H9 (cell line): ENCODE measurements at regions not wholly inside any gene's neighbourhood (a gene's known extent, or its start where the extent isn't known, plus 50 kb on each side); places are given as distances from the start of the nearest gene placed in this dataset.

Source experiments
- DNase-seq: peaks from one replicate; pipeline ENCODE4 v3.0.0-alpha.2; 2017
- H2AFZ ChIP-seq: one replicate; pipeline ENCODE4 v1.6.1; 2013; ENCODE audit warnings: mild to moderate bottlenecking, low read length, control low read depth, moderate library complexity
- H2AK5ac ChIP-seq: 2 replicates; pipeline ENCODE4 v1.6.1; 2013; ENCODE audit warnings: low read length, control low read depth, mixed read lengths; ENCODE audit not compliant: insufficient read length
- H2BK120ac ChIP-seq: one replicate; pipeline ENCODE4 v1.6.1; 2013; ENCODE audit warnings: low read depth, mild to moderate bottlenecking, low read length, control low read depth, inconsistent platforms; ENCODE audit not compliant: poor library complexity, severe bottlenecking
- H2BK12ac ChIP-seq: 2 replicates; pipeline ENCODE4 v1.6.1; 2013; ENCODE audit warnings: low read length, control low read depth, mixed read lengths, low read depth; ENCODE audit not compliant: insufficient read length
- H2BK15ac ChIP-seq: 2 replicates; pipeline ENCODE4 v1.6.1; 2013; ENCODE audit warnings: low read depth, low read length, control low read depth
- H2BK20ac ChIP-seq: one replicate; pipeline ENCODE4 v1.6.1; 2013; ENCODE audit warnings: low read depth, mild to moderate bottlenecking, low read length, control low read depth, inconsistent platforms; ENCODE audit not compliant: poor library complexity, severe bottlenecking
- H2BK5ac ChIP-seq: 2 replicates; pipeline ENCODE4 v1.6.1; 2013; ENCODE audit warnings: low read length, control low read depth, mixed read lengths; ENCODE audit not compliant: insufficient read length
- H3K14ac ChIP-seq: 2 replicates; pipeline ENCODE4 v1.6.1; 2013; ENCODE audit warnings: low read length, control low read depth; ENCODE audit not compliant: insufficient read depth
- H3K18ac ChIP-seq: 2 replicates; pipeline ENCODE4 v1.6.1; 2013; ENCODE audit warnings: low read depth, mild to moderate bottlenecking, mixed read lengths, low read length, control low read depth; ENCODE audit not compliant: insufficient read length
- H3K23ac ChIP-seq: 2 replicates; pipeline ENCODE4 v1.6.1; 2013; ENCODE audit warnings: low read length, control low read depth, mixed read lengths, low read depth; ENCODE audit not compliant: insufficient read length
- H3K23me2 ChIP-seq: 2 replicates; pipeline ENCODE4 v1.6.1; 2013; ENCODE audit warnings: low read depth, mild to moderate bottlenecking, mixed read lengths, low read length, control low read depth; ENCODE audit not compliant: insufficient read length, poor library complexity, severe bottlenecking
- H3K27ac ChIP-seq: 2 replicates; pipeline ENCODE4 v1.5.1; 2013; ENCODE audit warnings: low read length, control low read depth, mixed read lengths, low read depth; ENCODE audit not compliant: insufficient read length
- H3K27me3 ChIP-seq: 2 replicates; pipeline ENCODE4 v1.6.1; 2013; ENCODE audit warnings: low read length, control low read depth, inconsistent platforms; ENCODE audit not compliant: insufficient read depth
- H3K4ac ChIP-seq: 2 replicates; pipeline ENCODE4 v1.6.1; 2013; ENCODE audit warnings: low read depth, mild to moderate bottlenecking, control low read depth, inconsistent platforms, low read length, moderate library complexity
- H3K4me1 ChIP-seq: 2 replicates; pipeline ENCODE4 v1.6.1; 2013; ENCODE audit warnings: low read length, control low read depth, inconsistent platforms; ENCODE audit not compliant: insufficient read depth
- H3K4me2 ChIP-seq: 2 replicates; pipeline ENCODE4 v1.6.1; 2013; ENCODE audit warnings: low read length, control low read depth, mixed read lengths; ENCODE audit not compliant: insufficient read length, insufficient read depth
- H3K56ac ChIP-seq: 2 replicates; pipeline ENCODE4 v1.6.1; 2013; ENCODE audit warnings: low read depth, mild to moderate bottlenecking, mixed read lengths, low read length, control low read depth; ENCODE audit not compliant: insufficient read length
- H3K79me1 ChIP-seq: 2 replicates; pipeline ENCODE4 v1.6.1; 2013; ENCODE audit warnings: low read depth, mild to moderate bottlenecking, moderate library complexity, low read length, control low read depth, inconsistent platforms; ENCODE audit not compliant: insufficient read depth, poor library complexity, severe bottlenecking
- H3K79me2 ChIP-seq: 2 replicates; pipeline ENCODE4 v1.6.1; 2013; ENCODE audit warnings: low read length, control low read depth, inconsistent platforms; ENCODE audit not compliant: insufficient read depth
- H3K9ac ChIP-seq: 2 replicates; pipeline ENCODE4 v1.6.1; 2013; ENCODE audit warnings: low read length, control low read depth, mixed read lengths; ENCODE audit not compliant: insufficient read length; ENCODE audit errors: extremely low read depth
- H3K9me3 ChIP-seq: one replicate; pipeline ENCODE4 v1.6.1; 2013; ENCODE audit warnings: low read depth, low read length, inconsistent platforms; ENCODE audit not compliant: control insufficient read depth
- H3T11ph ChIP-seq: one replicate; pipeline ENCODE4 v1.6.1; 2013; ENCODE audit warnings: mild to moderate bottlenecking, low read length, control low read depth, inconsistent platforms
- H4K20me1 ChIP-seq: one replicate; pipeline ENCODE4 v1.6.1; 2013; ENCODE audit not compliant: control insufficient read depth, insufficient read length, insufficient read depth
- H4K5ac ChIP-seq: 2 replicates; pipeline ENCODE4 v1.6.1; 2013; ENCODE audit warnings: low read depth, mild to moderate bottlenecking, mixed read lengths, low read length, control low read depth; ENCODE audit not compliant: insufficient read length
- H4K8ac ChIP-seq: replicated peaks from 2 replicates; pipeline ENCODE4 v1.6.1; 2013; ENCODE audit warnings: low read length, control low read depth, mixed read lengths, low read depth; ENCODE audit not compliant: insufficient read length
- H4K91ac ChIP-seq: 2 replicates; pipeline ENCODE4 v1.6.1; 2013; ENCODE audit warnings: low read depth, mild to moderate bottlenecking, moderate library complexity, mixed read lengths, low read length, control low read depth; ENCODE audit not compliant: insufficient read length
- H3K27ac Mint-ChIP-seq, 3 experiments: 2 replicates in 2 of 3; 3 replicates in 1 of 3; pipeline ENCODE4 v1.8.0; 2020 to 2021; ENCODE audit warnings: mixed read lengths in 3 of 3, mild to moderate bottlenecking in 1 of 3, moderate library complexity in 1 of 3
- H3K27me3 Mint-ChIP-seq: 2 replicates; pipeline ENCODE4 v1.8.0; 2021; ENCODE audit warnings: low read depth, mild to moderate bottlenecking, moderate library complexity, mixed read lengths
- H3K36me3 Mint-ChIP-seq, 3 experiments: 2 replicates in 2 of 3; 3 replicates in 1 of 3; pipeline ENCODE4 v1.8.0; 2020 to 2021; ENCODE audit warnings: low read depth in 3 of 3, mixed read lengths in 3 of 3; ENCODE audit not compliant: insufficient read depth in 1 of 3
- H3K4me1 Mint-ChIP-seq, 2 experiments: 2 replicates each; pipeline ENCODE4 v1.8.0; 2020; ENCODE audit warnings: mixed read lengths in 2 of 2
- H3K4me3 Mint-ChIP-seq, 2 experiments: 2 replicates in 1 of 2; 3 replicates in 1 of 2; pipeline ENCODE4 v1.8.0; 2020 to 2021; ENCODE audit warnings: mild to moderate bottlenecking in 2 of 2, mixed read lengths in 2 of 2, moderate library complexity in 1 of 2
- H3K9me3 Mint-ChIP-seq, 2 experiments: 2 replicates in 1 of 2; 3 replicates in 1 of 2; pipeline ENCODE4 v1.8.0; 2020; ENCODE audit warnings: mild to moderate bottlenecking in 2 of 2, mixed read lengths in 2 of 2, moderate library complexity in 1 of 2
- CTCF ChIP-seq: fragments of 200-600 bp; sonication (generic); conservative IDR thresholded peaks from 3 replicates; pipeline ENCODE4 v1.8.0; 2021; ENCODE audit warnings: antibody characterized with exemption, mild to moderate bottlenecking
- WGBS: extraction: QIAGEN DNeasy Blood & Tissue Kit; methylation state at CpG from one replicate; pipeline ENCODE4 v1.1.7; 2013; ENCODE audit warnings: missing lambda C conversion rate, low lambda C conversion rate, mixed read lengths; ENCODE audit not compliant: insufficient read length; ENCODE audit errors: extremely low coverage; 5-methylcytosine and 5-hydroxymethylcytosine counted together

GRCh38 chr2:215667585-215668377, 231.9 kb upstream of the FN1 start:
- H2AK5ac ChIP-seq, result no peak overlapping the region
- Mint-ChIP-seq H3K27me3 (no peaks in the 10 kb centered on the region), H3K36me3 (no peaks in the 10 kb centered on the region), H3K4me3 (no peak overlapping the region), H3K9me3 (no peaks in the 10 kb centered on the region), H3K4me1 (no peaks in the 10 kb centered on the region), H3K27ac (no peak overlapping the region)
- H2BK12ac ChIP-seq, result no peak overlapping the region
- no peak overlapping the region for H3K56ac ChIP-seq
- no peaks in the 10 kb centered on the region for H3K23me2 ChIP-seq
- no peak overlapping the region for H4K5ac ChIP-seq
- no peak overlapping the region for H3K18ac ChIP-seq
- no peak overlapping the region for H3K4me2 ChIP-seq
- H3K4ac ChIP-seq, result no peak overlapping the region
- no peaks in the 10 kb centered on the region for H4K20me1 ChIP-seq
- H3K4me1 ChIP-seq, result no peaks in the 10 kb centered on the region
- no peak overlapping the region for H4K8ac ChIP-seq
- H3T11ph ChIP-seq, result no peak overlapping the region
- H2BK120ac ChIP-seq, result no peak overlapping the region
- WGBS, result no CpG with 5 or more reads among the region's 10 CpGs
- H2BK20ac ChIP-seq, result no peak overlapping the region
- no peak overlapping the region for H2AFZ ChIP-seq
- DNase-seq, result no peak
- H3K9me3 ChIP-seq, result no peaks in the 10 kb centered on the region
- no peaks in the 10 kb centered on the region for H3K79me1 ChIP-seq
- H3K23ac ChIP-seq, result no peak overlapping the region
- no peak overlapping the region for H3K9ac ChIP-seq
- no peak overlapping the region for H3K27ac ChIP-seq
- H3K27me3 ChIP-seq, result no peaks in the 10 kb centered on the region
- no peak overlapping the region for H4K91ac ChIP-seq
- no peak overlapping the region for H2BK5ac ChIP-seq
- TF ChIP-seq CTCF, result no peak
- H3K14ac ChIP-seq, result no peak overlapping the region
- H3K79me2 ChIP-seq, result no peaks in the 10 kb centered on the region
- H2BK15ac ChIP-seq, result no peak overlapping the region
